CD4-positive, CD25-positive, alpha-beta regulatory T cell (primary cell): ENCODE measurements at regions not wholly inside any gene's neighbourhood (a gene's known extent, or its start where the extent isn't known, plus 50 kb on each side); places are given as distances from the start of the nearest gene placed in this dataset.

Experiments
- ATAC-seq, 2 donors: fragments of 150-1000 bp; cut with Tn5 transposase; one replicate each; pipeline ENCODE4 v1.10.0; 2021; ENCODE audit warnings: low read depth in 2 of 2, moderate number of reproducible peaks in 2 of 2, moderate library complexity in 1 of 2
- DNase-seq, 3 donors: peaks; one replicate each; pipeline versions ENCODE4 v3.0.0 to v3.0.0-alpha.2; 2012 to 2022; ENCODE audit warnings: mixed read lengths in 1 of 3
- H3K27ac ChIP-seq: one replicate; pipeline ENCODE4 v1.7.0; 2013; ENCODE audit warnings: mild to moderate bottlenecking, low read length; ENCODE audit not compliant: insufficient read depth, poor library complexity, severe bottlenecking
- H3K27me3 ChIP-seq: one replicate; pipeline ENCODE4 v1.7.0; 2013; ENCODE audit warnings: low read length; ENCODE audit not compliant: control insufficient read depth, insufficient read depth
- H3K36me3 ChIP-seq: one replicate; pipeline ENCODE4 v1.7.0; 2013; ENCODE audit warnings: mild to moderate bottlenecking, low read length, moderate library complexity; ENCODE audit not compliant: control insufficient read depth, insufficient read depth
- H3K4me1 ChIP-seq: 2 replicates; pipeline ENCODE4 v1.7.0; 2013; ENCODE audit warnings: mild to moderate bottlenecking, low read length; ENCODE audit not compliant: insufficient read depth, control insufficient read depth, poor library complexity, severe bottlenecking
- H3K4me3 ChIP-seq: one replicate; pipeline ENCODE4 v1.7.0; 2013; ENCODE audit warnings: low read depth, mild to moderate bottlenecking, low read length, moderate library complexity
- H3K9me3 ChIP-seq, 2 experiments: 1 replicate in 1 of 2; 2 replicates in 1 of 2; pipeline ENCODE4 v1.7.0; 2013; ENCODE audit warnings: low read length in 2 of 2, mild to moderate bottlenecking in 1 of 2, moderate library complexity in 1 of 2; ENCODE audit not compliant: control insufficient read depth in 2 of 2
- H3K27ac Mint-ChIP-seq, 3 donors: one replicate each; pipeline ENCODE4 v1.8.0; 2020 to 2022; ENCODE audit warnings: mild to moderate bottlenecking in 3 of 3, mixed read lengths in 3 of 3, moderate library complexity in 2 of 3
- H3K27me3 Mint-ChIP-seq: one replicate; pipeline ENCODE4 v1.8.0; 2022; ENCODE audit warnings: mild to moderate bottlenecking, mixed read lengths
- H3K36me3 Mint-ChIP-seq: one replicate; pipeline ENCODE4 v1.8.0; 2020; ENCODE audit warnings: mixed read lengths
- H3K4me1 Mint-ChIP-seq, 4 donors: one replicate each; pipeline ENCODE4 v1.8.0; 2020 to 2022; ENCODE audit warnings: mixed read lengths in 4 of 4, mild to moderate bottlenecking in 1 of 4
- H3K4me3 Mint-ChIP-seq, 4 donors: one replicate each; pipeline ENCODE4 v1.8.0; 2020 to 2022; ENCODE audit warnings: mild to moderate bottlenecking in 4 of 4, mixed read lengths in 4 of 4, moderate library complexity in 3 of 4
- H3K9me3 Mint-ChIP-seq, 7 donors: one replicate each; pipeline ENCODE4 v1.8.0; 2020 to 2022; ENCODE audit warnings: mixed read lengths in 7 of 7, mild to moderate bottlenecking in 3 of 7, moderate library complexity in 2 of 7

DNA sequence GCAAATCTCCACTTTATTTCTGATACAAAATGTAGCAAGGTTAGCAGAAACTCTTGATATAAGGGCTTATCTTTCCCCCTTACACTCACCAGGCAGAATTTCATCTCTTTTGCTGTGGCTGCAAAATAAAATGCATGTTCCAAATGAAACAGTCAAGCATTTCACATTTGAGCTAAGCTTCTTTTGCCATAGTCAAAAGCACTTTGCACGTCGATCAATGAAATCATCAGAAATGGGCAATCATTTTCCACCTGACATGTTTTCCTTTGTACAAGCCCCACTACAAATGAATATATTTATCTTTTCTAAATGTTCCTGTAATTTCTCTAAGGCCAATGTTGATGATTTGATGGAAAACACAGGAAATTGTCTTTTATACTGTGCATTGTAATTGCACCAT, 178.4 kb downstream of the ANKRD50 start:
- no peak overlapping the region for H3K27ac Mint-ChIP-seq
- no peaks in the 10 kb centered on the region for H3K36me3 Mint-ChIP-seq
- no peaks in the 10 kb centered on the region for H3K4me1 Mint-ChIP-seq
- H3K27ac ChIP-seq: no peak overlapping the region
- no peaks in the 10 kb centered on the region for H3K27me3 Mint-ChIP-seq
- H3K9me3 ChIP-seq: no peaks in the 10 kb centered on the region
- H3K4me1 ChIP-seq: no peaks in the 10 kb centered on the region
- H3K36me3 ChIP-seq: no peaks in the 10 kb centered on the region
- H3K4me3 Mint-ChIP-seq: no peak overlapping the region
- DNase-seq (no peak), ATAC-seq (no peak)
- peaks cover 0 to 7% (median 2%) of the 10 kb centered on the region in 7 donors for H3K9me3 Mint-ChIP-seq
- no peaks in the 10 kb centered on the region for H3K27me3 ChIP-seq
- no peak overlapping the region for H3K4me3 ChIP-seq

DNA sequence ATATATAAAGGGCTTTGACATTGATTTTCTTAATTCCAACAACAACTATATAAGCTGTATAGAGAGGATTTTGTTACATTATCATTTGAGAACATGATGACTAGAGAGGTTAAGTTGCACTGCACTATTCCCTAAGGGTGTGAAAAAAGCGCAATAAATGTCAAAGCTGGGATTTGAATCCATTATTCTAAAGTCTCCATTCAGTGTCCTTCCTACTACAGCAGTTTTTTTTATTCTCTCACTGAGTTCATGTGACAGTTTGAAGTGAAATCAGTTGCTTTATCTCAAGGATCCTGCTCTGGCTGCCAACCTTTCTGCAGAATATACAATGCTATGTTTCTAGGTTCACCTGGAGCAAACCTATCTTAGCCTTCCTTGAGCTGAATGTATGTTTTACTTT, 177.5 kb downstream of the ANKRD50 start:
- Mint-ChIP-seq H3K9me3 (peaks cover 0 to 7% (median 2%) of the 10 kb centered on the region in 7 donors), H3K4me3 (no peak overlapping the region), H3K4me1 (no peaks in the 10 kb centered on the region), H3K27me3 (no peaks in the 10 kb centered on the region), H3K36me3 (no peaks in the 10 kb centered on the region), H3K27ac (no peak overlapping the region)
- ATAC-seq: no peak
- Histone ChIP-seq H3K27ac (no peak overlapping the region), H3K9me3 (no peaks in the 10 kb centered on the region), H3K27me3 (no peaks in the 10 kb centered on the region), H3K36me3 (no peaks in the 10 kb centered on the region), H3K4me1 (no peaks in the 10 kb centered on the region), H3K4me3 (no peak overlapping the region)
- DNase-seq: no peak

DNA sequence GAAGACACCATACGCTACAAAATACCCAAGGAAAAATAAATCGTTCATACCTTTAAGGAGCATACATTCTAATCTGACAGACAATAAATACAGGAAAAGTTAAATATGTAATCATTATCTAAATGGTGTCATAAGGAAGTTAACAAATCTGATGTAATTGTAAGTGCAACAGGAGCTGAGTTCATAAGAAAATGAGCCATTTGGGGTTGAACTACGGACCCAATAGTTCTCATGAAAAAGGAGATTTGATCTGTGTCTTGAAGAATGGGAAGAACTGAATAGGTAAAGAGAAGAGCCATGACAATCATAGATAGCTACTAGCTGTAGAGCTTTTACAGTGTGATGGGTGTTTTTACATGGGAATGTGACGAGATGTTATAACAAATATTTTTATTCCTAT, 175.6 kb downstream of the ANKRD50 start:
- Mint-ChIP-seq H3K36me3 (no peaks in the 10 kb centered on the region), H3K27ac (no peak overlapping the region)
- no peak for DNase-seq

DNA sequence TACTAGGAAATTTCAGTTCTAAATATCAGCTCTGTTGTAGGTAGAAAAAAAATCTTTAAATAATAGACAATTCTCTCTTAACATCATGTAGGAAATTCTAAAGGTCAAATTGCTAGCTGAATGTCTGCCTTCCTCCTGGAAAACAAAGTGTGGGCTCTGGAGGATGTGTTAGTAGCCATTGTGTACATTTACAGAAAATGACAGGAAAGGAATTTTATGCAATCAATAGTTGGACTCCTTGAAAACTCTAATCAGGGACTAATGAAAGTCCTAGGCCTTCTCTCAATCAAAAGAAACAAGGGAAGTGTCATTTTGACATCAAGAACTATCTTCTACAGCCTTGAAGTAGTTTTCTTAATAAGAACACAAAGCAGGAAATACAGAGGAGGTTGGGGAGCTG, 174.6 kb downstream of the ANKRD50 start:
- H3K9me3 Mint-ChIP-seq: peaks cover 0 to 4% (median 2%) of the 10 kb centered on the region in 7 donors
- Histone ChIP-seq H3K27ac (no peak overlapping the region), H3K4me1 (no peaks in the 10 kb centered on the region), H3K27me3 (no peaks in the 10 kb centered on the region), H3K9me3 (no peaks in the 10 kb centered on the region), H3K36me3 (no peaks in the 10 kb centered on the region), H3K4me3 (no peak overlapping the region)
- DNase-seq: no peak
- H3K4me1 Mint-ChIP-seq: no peaks in the 10 kb centered on the region
- H3K36me3 Mint-ChIP-seq: no peaks in the 10 kb centered on the region
- no peak overlapping the region for H3K4me3 Mint-ChIP-seq
- no peak for ATAC-seq
- H3K27ac Mint-ChIP-seq: no peak overlapping the region
- no peaks in the 10 kb centered on the region for H3K27me3 Mint-ChIP-seq

More for the DNA sequence above, 175.6 kb downstream of the ANKRD50 start:
- ATAC-seq: no peak
- H3K36me3 ChIP-seq: no peaks in the 10 kb centered on the region
- H3K4me1 ChIP-seq: no peaks in the 10 kb centered on the region
- H3K4me3 Mint-ChIP-seq: no peak overlapping the region
- no peaks in the 10 kb centered on the region for H3K27me3 ChIP-seq
- H3K27ac ChIP-seq: no peak overlapping the region
- H3K4me1 Mint-ChIP-seq: no peaks in the 10 kb centered on the region
- H3K27me3 Mint-ChIP-seq: no peaks in the 10 kb centered on the region
- H3K9me3 Mint-ChIP-seq: peaks cover 0 to 4% (median 0%) of the 10 kb centered on the region in 7 donors
- no peaks in the 10 kb centered on the region for H3K9me3 ChIP-seq
- H3K4me3 ChIP-seq: no peak overlapping the region

DNA sequence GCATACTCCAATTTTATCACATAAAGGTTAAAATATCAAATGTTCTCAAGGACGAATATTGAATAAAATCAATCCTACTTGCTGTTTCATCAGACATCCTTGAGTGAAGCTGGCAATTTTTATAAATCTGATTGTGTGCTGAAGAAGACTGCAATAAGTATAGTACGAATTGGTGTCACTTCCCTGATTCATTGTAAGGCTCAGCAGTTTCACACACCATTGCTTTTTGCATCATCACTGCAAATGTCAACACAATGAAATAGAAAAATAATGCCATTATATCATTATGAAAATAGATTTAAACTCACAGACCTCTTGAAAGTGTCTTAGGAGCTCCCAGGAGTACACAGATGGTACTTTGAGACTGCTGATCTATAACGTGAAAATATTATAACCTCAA, 172.5 kb downstream of the ANKRD50 start:
- Mint-ChIP-seq H3K27me3 (no peaks in the 10 kb centered on the region), H3K4me1 (no peaks in the 10 kb centered on the region), H3K36me3 (no peaks in the 10 kb centered on the region), H3K9me3 (peaks cover 0 to 3% (median 2%) of the 10 kb centered on the region in 7 donors), H3K4me3 (no peak overlapping the region), H3K27ac (no peak overlapping the region)
- Histone ChIP-seq H3K27ac (no peak overlapping the region), H3K4me1 (no peaks in the 10 kb centered on the region), H3K9me3 (no peaks in the 10 kb centered on the region), H3K4me3 (no peak overlapping the region), H3K27me3 (no peaks in the 10 kb centered on the region), H3K36me3 (no peaks in the 10 kb centered on the region)
- ATAC-seq (no peak), DNase-seq (no peak)

DNA sequence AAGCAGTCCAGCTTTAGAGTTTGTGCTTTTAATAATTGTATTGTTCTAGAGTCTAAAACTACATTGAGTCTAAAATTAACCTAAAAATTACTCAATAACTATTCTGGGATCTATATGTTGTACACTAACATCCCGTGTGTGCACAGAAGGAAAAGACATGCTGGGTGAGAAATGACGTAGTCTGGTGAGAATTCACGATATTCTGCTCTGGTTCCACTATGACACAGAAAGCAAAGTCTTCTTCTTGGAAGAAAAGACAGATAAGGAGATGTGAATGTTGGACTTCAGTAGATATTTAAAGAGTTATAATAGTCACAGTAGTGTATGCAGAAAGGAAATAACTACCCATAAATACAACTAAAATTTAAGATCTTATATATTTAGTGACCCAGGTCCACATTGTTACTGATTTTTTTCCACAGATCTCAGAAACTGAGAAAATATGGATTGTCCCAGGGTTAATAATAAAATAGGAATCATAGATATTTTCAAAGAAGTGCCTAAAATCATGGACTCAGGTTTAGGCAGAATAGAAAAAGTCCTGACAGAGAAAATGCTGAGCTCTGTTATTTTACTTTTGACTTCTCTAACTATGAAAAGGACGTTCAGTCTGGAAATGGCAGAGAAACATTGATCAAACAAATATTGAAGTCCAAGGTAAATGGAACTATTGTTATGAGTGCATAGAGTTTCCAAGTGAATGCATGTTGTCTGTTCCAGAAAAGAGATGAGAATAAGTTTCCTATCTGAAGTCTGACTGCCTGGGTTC, 170.7 kb downstream of the ANKRD50 start:
- Histone ChIP-seq H3K4me3 (no peak overlapping the region), H3K27ac (no peak overlapping the region), H3K36me3 (no peaks in the 10 kb centered on the region), H3K9me3 (no peaks in the 10 kb centered on the region), H3K27me3 (no peaks in the 10 kb centered on the region), H3K4me1 (no peaks in the 10 kb centered on the region)
- no peak overlapping the region for H3K27ac Mint-ChIP-seq
- DNase-seq (no peak), ATAC-seq (no peak)
- no peak overlapping the region for H3K4me3 Mint-ChIP-seq
- H3K36me3 Mint-ChIP-seq: no peaks in the 10 kb centered on the region
- H3K4me1 Mint-ChIP-seq: no peaks in the 10 kb centered on the region
- H3K9me3 Mint-ChIP-seq: peaks cover 0 to 3% (median 2%) of the 10 kb centered on the region in 7 donors
- H3K27me3 Mint-ChIP-seq: no peaks in the 10 kb centered on the region

DNA sequence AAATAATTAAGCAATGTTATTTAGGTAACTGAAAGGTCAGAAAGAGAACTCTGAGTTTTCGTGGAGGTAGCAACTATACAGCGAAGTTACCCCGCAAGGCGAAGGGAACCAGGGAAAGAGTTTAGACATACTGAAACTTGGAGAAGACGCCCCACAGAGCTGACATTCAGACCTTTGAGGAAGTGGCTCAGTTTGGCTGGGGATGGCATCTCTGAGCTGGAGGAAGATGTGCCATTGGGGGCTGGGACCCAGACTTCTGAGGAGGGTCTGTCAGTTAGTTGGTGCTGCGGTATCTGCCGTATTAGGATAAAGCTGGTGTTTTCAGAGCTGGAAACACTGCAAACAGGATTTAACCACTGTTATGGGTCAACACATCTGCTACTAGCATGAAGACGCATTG, 156.6 kb downstream of the ANKRD50 start:
- Mint-ChIP-seq H3K27ac (no peak overlapping the region), H3K9me3 (peaks cover 0 to 10% (median 0%) of the 10 kb centered on the region in 7 donors), H3K4me3 (no peak overlapping the region), H3K36me3 (no peaks in the 10 kb centered on the region), H3K27me3 (no peaks in the 10 kb centered on the region), H3K4me1 (no peaks in the 10 kb centered on the region)
- Histone ChIP-seq H3K4me3 (no peak overlapping the region), H3K36me3 (no peaks in the 10 kb centered on the region), H3K9me3 (no peaks in the 10 kb centered on the region), H3K27me3 (no peaks in the 10 kb centered on the region), H3K27ac (no peak overlapping the region), H3K4me1 (no peaks in the 10 kb centered on the region)
- ATAC-seq: no peak
- DNase-seq: no peak

DNA sequence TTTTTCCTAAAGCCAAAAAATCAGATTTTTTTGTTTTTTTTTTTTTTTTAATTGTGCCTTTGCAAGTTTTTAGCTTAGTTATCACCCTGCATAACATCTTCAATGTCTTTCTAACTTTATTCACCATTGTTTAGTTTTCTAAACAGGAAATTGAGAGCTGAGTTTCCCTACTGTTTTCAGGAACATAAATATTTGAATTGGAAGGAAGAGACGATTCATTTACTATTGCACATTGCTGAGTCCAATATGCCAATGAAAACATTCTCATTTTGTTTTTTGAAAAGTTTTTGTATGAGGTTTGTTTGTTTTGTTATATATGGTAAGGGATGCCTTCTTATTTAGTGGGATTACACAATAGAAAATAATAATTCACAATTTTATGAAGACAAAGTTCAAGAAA, 148.4 kb downstream of the ANKRD50 start:
- H3K4me3 ChIP-seq: no peak overlapping the region
- H3K4me1 ChIP-seq: no peaks in the 10 kb centered on the region
- no peaks in the 10 kb centered on the region for H3K27me3 ChIP-seq
- Mint-ChIP-seq H3K27ac (no peak overlapping the region), H3K27me3 (no peaks in the 10 kb centered on the region), H3K4me3 (no peak overlapping the region), H3K36me3 (no peaks in the 10 kb centered on the region), H3K4me1 (no peaks in the 10 kb centered on the region), H3K9me3 (peaks cover 0 to 18% (median 4%) of the 10 kb centered on the region in 7 donors)
- ATAC-seq: no peak
- H3K27ac ChIP-seq: no peak overlapping the region
- no peak for DNase-seq
- no peaks in the 10 kb centered on the region for H3K9me3 ChIP-seq
- no peaks in the 10 kb centered on the region for H3K36me3 ChIP-seq
